Cardiac septum (tissue), 1 donor: ENCODE measurements at regions not wholly inside any gene's neighbourhood (a gene's known extent, or its start where the extent isn't known, plus 50 kb on each side); places are given as distances from the start of the nearest gene placed in this dataset.

Experiments
- DNase-seq: peaks from one replicate; pipeline ENCODE4 v3.0.0-alpha.2; 2020; ENCODE audit warnings: low spot score
- intact Hi-C: fragments of 100-400 bp; cut with DNase I; formaldehyde crosslinking; loops from one replicate; pipeline ENCODE4 v1.14.0; 2022
- donor health status: DM: no; HTN: no; CAD: no.

GRCh38 chr3:26535151-26535550 is 87.4 kb upstream of the LRRC3B start:
- intact Hi-C loops = no loop called here

GRCh38 chr3:26536955-26537354 is 85.6 kb upstream of the LRRC3B start:
- DNase-seq = no peak

More at GRCh38 chr3:26535151-26535550, 87.4 kb upstream of the LRRC3B start:
- no peak for DNase-seq

DNA sequence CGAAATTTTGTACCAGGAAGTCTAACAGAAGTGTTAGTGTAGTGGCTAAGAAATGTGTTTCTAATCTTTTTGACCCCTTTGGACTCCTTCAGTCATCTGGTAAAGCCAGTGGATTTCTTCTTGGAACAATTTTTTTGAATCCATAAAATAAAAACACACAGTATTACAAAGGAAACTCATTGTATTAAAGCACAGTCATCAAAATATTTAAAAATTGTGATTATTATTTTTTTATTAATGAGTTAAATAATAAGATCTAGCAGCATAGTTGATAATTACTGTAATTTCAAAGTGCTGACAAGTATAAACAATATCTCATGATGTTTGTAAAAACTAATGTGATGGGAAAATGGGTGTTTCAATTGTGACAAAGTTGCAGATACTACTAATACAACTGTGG is 72.2 kb upstream of the LRRC3B start:
- intact Hi-C loops = no loop called here
- no peak for DNase-seq

More at GRCh38 chr3:26536955-26537354, 85.6 kb upstream of the LRRC3B start:
- intact Hi-C loops = no loop called here

DNA sequence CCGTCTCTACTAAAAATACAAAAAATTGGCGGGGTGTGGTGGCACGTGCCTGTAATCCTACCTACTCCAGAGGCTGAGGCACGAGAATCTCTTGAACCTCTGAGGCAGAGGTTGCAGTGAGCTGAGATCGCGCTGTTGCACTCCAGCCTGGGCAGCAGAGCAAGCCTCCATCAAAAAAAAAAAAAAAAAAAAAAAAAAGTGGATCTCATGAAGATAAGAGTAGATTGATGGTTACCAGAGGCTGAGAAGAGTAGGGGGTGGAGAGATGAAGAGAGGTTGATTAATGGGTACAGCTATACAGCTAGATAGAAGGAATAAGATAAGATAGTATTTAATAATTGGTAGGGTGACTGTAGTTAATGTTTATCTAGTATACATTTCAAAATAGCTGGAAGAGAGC is 65.9 kb upstream of the LRRC3B start:
- no peak for DNase-seq
- intact Hi-C loops = no loop called here

GRCh38 chr3:26558257-26558656 is 64.3 kb upstream of the LRRC3B start:
- DNase-seq = no peak
- intact Hi-C loops = no loop called here

DNA sequence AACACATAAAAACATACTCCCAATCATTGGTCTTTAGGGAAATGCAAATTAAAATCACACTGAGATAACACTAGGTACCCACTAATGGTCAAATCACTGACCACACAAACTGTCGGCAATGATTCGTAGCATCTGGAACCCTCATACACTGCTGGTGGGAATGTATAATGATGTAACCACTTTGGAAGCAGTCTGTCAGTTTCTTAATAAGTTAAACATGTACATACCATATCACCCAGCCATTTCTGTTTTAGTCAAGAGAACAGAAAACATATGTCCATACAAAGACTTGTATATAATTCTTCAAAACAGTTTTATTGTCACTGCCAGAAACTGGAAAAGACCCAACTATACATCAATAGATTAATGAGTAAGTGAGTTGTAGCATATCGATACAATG is 63.3 kb upstream of the LRRC3B start:
- DNase-seq = no peak
- intact Hi-C loops = no loop called here

DNA sequence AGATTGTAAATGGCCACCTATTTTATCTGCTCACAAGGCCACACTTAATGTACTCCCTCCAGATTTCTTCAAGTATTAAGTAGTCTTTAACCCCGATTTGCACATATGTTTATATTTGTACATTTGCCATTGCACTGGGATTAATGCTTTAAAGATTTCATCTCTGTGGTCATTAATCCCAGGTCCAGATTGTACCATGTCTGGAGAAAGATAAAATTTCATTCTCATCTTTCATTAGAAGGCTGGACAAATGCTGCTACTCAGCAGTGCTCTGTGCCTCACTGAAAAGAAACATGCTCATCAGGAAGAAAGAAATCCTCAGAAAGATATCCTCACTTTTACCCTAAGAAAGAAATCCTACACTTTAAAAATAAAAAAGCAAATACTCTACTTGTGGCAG is 62.5 kb upstream of the LRRC3B start:
- intact Hi-C loops = no loop called here
- DNase-seq = no peak

DNA sequence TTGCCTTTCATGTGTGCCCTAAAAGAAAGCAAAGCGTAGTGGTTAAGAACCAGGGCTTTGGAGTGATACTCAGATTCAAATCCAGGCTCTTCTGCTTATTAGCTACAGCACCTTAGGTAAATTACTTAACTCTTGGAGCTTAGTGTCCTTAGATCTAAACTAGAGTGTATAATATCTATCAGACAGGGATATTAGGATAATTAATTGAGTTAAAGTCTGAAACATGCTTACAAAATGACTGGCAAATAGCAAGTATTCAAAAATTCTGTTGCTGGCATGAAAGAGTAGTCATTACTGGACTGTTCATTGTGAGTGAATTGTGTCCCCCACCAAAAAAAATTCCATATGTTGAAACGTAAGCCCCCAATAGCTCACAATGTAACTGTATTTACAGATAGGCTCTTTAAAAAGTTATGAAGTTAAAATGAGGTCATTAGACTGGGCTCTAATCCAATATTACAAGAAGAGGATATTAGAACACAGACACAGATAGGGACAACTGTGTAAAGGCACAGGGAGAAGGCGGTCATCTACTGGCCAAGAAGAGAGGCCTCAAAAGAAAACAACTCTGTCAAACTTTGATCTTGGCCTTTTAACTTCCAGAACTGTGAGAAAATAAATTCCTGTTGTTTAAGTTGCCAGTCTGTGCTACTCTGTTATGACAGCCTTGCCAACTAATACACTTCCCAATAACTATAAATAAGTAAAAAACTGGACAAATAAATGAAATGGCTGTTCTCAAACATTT is 60.4 kb upstream of the LRRC3B start:
- intact Hi-C loops = no loop called here
- DNase-seq = no peak
